ENCODE measurements at regions not wholly inside any gene's neighbourhood (a gene's known extent, or its start where the extent isn't known, plus 50 kb on each side); places are given as distances from the start of the nearest gene placed in this dataset.
"Not testable (repeated sequence)": the region's sequence is repeated elsewhere in the genome, so short reads cannot be mapped to it uniquely, and the experiment has no call there.

DNA sequence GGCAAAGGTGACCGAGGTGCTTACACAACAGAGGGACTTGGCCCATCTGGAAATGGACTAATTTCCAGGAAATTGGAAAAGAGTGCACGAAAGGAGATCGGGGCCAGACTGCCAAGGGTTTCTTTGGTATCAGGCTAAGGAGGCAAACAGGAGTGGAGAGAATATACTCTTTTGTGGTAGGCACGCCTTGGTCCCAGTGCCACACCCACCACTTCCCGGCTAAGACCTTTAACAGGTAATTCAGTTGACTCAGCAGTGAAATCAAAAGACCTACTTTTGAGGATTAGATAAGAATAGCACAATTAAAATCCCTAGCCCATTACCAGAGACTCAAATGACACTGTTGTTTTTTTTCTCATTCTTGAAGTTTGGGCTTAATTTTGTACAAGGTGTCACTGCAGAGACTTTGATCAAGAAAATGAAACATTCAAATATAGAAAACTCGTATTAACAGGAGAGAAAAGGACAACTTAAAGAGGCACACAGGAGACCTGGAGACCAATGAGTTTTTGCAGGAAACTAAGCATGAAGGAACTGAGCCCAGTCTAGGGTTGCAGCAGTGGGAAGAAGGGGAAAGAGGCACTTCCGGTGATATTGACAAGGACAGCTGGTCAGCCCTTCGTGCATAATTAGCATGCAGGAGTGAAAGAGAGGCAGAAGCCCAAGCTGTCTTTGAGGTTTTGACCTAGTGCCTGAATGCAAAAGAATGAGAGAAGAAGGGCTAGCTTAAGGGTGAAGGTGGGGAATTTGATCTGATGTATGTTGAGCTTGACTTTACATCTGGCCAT, 265.5 kb upstream of the CCL2 start:
- no peak for DNase-seq (ENCODE audit: low read depth in 3 of 3, low spot score in 1 of 3)

DNA sequence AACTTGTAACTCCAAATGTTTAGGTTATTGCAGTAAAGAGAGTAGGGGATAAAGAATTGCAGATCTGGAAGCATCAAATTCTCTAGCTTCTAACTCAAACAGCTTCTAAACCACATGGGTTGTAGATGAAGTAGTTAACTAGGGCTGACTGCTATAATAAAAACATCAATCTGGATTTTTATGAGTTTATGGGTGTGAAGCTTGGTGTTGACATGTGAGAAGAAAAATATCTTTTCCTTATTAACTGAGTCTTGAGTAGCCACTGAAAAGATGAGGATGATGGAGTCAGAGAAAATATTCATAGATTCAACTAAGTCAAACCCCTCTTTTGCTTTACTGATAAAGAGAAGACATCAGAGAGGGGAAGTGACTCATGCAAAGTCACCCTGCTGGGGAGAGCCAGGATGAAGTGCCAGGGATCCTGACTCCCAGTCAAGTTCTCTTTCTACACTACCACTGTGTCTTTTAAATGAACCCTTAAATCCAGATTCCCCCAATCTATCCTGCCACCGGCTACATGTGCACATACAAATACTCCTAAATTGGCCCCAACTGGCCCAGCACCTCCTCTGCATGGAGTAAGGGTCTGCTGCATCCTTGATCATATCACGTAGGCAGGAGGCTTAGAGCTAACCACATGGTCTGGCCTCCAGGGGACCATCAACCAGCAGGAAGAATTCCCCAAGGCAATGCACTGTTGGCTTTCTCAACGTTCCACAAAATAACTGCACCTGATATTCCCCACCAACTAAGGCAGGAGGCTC, 264.0 kb upstream of the CCL2 start:
- no peak for DNase-seq (ENCODE audit: low read depth in 3 of 3, low spot score in 1 of 3)

DNA sequence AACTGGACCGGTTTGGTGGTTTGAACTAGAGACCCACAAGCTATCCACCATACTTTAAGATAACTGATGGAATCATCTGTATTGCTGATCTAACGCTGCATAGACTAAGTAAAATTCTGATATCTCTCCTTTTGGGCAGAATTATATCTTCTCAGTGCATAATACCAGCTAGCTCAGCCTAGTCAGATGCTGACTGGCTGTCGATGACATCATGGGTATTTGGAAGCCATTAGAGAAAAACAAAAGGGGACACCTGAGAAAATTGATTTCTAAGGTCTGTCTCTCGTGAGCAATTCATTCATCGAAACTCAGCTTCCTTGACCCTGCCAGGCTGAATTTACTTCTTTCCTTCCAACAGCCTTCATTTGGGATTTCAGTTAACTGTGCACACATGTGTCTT, 263.0 kb upstream of the CCL2 start:
- no peak for DNase-seq (ENCODE audit: low read depth in 3 of 3, low spot score in 1 of 3)

DNA sequence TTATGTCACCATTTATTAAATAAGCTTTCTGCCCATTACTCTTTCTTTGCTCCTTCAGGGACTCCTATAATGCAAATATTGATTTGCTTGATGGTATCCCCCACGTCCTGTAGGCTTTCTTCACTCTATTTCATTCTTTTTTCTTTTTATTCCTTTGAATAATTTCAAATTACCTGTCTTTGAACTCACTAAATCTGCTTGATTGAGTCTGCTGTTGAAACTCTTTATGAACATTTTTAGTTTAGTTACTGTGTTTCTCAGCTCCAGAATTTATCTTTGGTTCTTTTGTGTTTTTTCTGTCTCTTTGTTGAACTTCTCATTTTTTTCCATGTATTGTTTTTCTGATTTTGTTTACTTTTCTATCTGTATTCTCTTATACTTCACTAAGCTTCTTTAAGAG, 254.4 kb upstream of the CCL2 start:
- DNase-seq (ENCODE audit: low read depth in 3 of 3, low spot score in 1 of 3) = no peak

DNA sequence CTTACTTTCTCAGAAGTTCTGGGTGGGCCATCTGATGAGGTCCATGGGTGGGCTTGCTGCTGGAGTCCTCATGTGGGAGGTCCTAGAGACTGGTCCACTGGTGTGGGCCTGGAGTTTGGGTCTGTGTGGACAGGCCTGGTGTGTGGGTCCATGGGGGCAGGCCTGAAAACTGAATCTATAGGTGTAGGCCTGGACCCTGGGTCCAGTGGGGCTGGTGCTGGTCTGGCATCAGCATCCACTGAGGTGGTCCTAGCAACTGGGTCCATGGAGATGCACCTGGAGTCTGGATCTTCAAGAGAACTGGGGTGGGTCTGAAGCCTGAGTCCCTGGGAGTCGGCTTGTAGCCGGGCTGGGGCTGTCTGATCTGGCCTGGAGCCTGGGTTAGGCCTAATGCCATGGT, 253.8 kb upstream of the CCL2 start:
- no peak for DNase-seq (ENCODE audit: low read depth in 3 of 3, low spot score in 1 of 3)

DNA sequence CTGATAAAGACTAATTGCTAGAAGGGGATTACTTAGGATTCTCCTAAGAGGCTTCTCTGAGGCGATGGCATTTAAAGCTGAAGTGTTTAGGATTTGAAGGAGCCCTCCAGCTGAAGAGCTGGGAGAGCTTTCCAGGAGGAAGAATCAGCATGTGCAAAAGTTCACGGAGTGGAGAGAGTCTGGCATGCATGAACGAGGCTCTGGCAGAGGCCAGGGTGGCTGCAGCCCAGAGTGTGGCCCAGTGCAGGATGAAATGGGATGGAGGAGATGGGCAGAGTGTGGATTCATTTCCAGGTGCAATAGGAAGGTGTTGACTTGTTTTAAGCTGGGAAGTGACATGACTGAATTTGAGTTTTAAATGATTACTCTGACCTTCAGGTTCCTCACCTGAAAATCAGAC, 249.0 kb upstream of the CCL2 start:
- no peak for DNase-seq (ENCODE audit: low read depth in 3 of 3, low spot score in 1 of 3)

DNA sequence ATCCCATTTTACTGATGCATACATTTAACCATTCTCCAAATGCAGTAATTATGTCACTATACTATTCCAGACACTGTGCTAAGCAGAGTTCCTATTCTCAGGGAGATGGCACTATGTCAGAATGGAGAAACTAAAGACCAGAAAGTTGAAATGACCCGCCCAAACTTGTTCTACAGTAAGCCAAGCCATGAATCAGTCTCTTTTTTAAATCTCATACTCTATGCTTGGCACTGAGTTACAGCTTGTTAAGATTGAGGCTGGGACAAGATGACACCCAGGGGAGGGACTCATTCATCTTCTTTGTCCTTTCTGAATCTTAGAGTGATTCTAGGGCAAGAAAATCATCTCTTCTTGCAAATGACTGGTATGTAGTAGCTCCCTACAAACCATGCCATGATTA, 247.0 kb upstream of the CCL2 start:
- no peak for DNase-seq (ENCODE audit: low read depth in 3 of 3, low spot score in 1 of 3)

DNA sequence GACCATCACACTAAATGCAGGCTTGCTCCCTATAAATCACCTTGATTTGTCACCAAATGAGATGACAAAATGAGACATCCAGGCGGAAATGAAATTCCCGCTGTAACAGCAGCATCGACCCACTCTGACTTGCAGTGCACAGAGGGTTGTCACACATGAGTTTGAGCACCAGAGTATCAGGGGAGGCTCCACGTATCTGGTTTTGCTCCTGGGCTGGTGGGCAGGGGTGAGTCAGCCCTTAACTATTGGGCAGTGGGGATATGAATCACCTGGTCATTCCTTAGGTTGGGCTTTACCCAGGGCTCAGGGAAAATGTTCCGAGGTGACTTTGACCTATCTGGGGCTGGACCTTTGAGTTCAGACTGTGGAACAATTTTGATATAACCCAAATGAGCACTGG, 245.2 kb upstream of the CCL2 start:
- no peak for DNase-seq (ENCODE audit: low read depth in 3 of 3, low spot score in 1 of 3)

DNA sequence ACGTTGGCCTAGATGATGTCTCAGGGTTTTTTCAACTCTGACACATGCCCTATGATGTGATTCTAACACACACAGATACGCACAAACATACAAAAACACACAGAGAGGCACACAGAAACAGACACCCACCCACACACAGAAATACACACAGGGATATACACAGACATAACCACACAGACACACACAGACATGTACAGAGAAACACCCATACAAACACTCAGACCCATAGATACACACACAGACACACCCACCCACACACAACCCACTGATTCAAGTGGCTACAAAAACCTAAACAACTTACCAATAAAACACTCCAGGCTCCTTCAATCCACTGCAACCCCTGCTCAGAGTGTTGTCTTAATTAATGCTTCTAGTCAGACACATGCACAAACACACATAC, 244.6 kb upstream of the CCL2 start:
- no peak for DNase-seq (ENCODE audit: low read depth in 3 of 3, low spot score in 1 of 3)

DNA sequence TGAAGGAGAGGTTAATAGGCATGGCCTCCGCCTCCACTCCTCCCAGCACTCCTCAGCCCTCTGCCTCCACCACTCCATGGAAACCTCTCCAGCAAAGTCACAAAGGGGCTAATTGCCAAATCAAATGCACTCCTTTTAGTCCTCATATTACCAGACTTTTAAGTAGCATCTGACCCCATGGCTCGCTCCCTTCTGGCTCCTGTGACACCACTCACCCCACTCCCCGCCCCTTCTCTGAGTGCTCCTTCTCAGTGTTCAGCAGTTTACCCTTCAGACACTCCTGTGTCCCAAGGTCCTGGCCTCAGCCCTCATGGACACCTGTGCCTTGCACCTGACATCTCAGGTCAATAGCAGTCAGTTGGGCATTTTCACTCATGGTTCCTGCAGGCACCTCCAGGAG, 243.5 kb upstream of the CCL2 start:
- no peak for DNase-seq (ENCODE audit: low read depth in 3 of 3, low spot score in 1 of 3)

DNA sequence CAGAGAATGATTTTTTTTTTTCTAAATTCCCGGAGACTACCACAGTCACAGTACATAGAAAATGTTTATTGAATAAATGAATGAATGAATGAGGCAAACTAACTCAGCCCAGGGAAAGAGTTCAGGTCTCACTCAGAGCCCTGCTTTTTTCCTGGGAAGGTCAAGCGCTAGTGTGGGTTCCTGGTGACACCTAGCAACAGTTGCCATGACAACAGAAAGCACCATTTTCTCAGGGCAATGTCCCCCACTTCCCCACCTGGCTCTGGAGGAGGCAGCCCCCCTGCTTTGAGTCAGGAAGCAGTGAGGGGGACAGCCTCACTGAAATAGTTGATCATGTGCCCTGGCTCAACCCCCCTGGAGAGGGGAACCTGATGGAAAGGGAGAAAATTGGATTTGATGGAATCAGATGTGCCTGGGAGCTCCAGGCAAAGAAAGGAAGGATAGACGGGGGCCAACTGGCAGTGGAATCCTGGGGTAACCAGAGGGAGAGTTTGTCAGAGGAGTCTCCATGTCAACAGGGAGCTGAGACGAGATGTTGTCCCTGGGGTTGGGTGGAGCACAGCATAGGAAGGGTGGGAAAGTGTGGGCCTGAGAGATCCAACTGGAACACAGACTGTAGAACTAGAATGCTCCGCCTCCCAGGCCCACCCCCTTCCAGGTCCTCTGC, 242.2 kb upstream of the CCL2 start:
- DNase-seq (ENCODE audit: low read depth in 3 of 3, low spot score in 1 of 3) = no peak

DNA sequence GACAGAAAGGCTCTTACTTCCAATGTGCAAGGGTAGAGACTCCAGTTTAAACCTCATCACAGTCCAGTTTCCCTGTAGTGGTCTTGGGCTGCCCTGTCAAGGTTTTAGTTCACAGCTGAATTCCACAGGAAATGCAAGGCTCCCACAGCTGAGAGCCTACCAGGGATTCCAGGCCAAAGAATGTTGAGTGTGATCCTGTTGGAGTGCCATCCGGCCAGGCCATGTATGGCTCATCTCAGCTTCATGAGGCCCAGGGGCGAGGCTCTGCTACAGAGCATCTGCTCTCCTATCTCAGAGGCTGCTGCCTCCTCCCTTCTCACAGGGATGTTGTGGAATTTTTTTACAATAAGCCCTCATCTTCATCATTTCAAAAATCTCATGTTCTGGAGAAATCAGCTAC, 239.8 kb upstream of the CCL2 start:
- no peak for DNase-seq (ENCODE audit: low read depth in 3 of 3, low spot score in 1 of 3)

DNA sequence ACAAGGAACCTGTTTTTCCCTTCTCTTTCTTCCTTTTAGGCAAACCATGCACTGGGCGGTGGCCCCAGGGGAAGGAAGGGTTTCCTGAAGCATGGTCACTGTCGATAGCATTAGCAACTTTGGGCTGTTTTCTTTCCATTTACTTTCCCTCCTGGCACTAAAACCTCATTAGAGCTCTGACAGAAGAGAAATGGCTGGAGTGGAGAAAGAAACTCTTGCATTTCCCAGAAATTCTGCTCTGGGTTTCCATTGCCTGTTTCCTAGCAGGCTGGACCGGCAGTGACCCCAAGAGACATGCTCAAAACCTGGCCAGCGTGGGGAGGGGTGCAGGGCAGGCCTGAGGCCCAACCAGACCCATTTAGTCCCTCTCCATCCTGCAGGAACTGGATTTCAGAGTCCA, 230.7 kb upstream of the CCL2 start:
- no peak for DNase-seq (ENCODE audit: low read depth in 3 of 3, low spot score in 1 of 3)

DNA sequence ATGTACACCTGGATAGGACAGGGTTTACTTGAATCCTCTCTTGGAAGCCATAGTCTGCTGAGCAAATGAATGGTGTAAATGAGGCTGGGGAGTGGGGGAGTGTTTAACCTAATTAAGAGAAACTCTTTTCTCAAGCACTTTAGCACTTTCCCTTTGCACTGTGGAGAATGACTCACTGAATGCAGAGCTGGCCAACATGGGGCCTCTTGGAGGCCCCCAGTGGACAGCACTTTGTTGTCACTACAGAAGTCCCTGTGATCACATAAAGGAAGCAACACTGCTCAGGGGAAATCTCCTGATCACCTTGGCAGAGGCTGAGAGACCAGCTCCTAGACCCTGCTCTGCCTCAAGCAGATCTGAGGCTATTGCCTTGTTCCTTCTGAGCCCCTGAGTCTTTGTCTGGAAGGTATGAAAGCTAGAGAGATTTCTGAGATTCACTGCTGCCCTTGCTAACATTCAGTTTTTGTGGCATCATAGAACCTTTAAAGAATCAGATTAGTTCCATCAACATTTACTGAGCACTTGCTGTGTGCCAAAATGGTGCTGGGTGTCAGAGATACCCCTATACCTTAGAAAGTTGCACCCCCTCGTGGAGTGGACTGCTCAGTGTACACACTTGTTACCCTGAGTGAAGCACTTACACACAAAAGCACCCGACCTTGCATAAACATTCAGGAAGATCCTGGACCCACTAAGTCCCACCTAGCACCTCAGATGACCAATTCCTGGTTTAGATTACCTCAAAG, 230.1 kb upstream of the CCL2 start:
- no peak for DNase-seq (ENCODE audit: low read depth in 3 of 3, low spot score in 1 of 3)

DNA sequence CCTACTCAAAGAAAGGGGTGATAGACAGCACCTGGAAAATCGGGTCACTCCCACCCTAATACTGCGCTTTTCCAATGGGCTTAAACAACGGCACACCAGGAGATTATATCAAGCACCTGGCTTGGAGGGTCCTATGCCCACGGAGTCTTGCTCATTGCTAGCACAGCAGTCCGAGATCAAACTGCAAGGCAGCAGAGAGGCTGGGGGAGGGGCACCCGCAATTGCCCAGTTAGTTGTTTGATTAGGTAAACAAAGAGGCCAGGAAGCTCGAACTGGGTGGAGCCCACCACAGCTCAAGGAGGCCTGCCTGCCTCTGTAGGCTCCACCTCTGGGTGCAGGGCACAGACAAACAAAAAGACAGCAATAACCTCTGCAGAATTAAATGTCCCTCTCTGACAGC, 224.5 kb upstream of the CCL2 start:
- DNase-seq (ENCODE audit: low read depth in 3 of 3, low spot score in 1 of 3) = not testable (repeated sequence)

DNA sequence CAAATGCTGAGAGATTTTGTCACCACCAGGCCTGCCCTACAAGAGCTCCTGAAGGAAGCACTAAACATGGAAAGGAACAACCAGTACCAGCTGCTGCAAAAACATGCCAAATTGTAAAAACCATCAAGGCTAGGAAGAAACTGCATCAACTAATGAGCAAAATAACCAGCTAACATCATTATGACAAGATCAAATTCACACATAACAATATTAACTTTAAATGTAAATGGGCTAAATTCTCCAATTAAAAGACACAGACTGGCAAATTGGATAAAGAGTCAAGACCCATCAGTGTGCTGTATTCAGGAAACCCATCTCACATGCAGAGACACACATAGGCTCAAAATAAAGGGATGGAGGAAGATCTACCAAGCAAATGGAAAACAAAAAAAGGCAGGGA, 222.8 kb upstream of the CCL2 start:
- DNase-seq (ENCODE audit: low read depth in 3 of 3, low spot score in 1 of 3) = not testable (repeated sequence)

DNA sequence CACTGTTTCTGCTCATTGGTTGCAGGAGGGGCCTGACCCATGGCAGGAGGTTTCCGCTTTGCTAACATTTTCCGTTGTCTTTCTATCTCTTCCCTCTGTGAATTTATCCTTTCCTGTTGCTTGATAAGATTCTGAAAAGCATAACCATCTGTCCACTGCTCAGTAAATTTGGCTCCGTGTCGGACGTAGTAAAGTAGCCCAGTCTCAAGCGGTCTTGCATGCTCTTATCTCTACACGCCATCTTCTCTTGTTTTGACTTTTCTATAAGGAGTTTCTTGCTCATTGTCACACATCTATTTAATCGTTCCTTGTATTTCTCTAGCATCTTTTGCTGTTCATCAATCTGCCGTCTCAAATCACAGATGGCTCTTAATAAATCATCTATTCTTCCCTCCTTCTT, 216.3 kb upstream of the CCL2 start:
- DNase-seq (ENCODE audit: low read depth in 3 of 3, low spot score in 1 of 3) = not testable (repeated sequence)

DNA sequence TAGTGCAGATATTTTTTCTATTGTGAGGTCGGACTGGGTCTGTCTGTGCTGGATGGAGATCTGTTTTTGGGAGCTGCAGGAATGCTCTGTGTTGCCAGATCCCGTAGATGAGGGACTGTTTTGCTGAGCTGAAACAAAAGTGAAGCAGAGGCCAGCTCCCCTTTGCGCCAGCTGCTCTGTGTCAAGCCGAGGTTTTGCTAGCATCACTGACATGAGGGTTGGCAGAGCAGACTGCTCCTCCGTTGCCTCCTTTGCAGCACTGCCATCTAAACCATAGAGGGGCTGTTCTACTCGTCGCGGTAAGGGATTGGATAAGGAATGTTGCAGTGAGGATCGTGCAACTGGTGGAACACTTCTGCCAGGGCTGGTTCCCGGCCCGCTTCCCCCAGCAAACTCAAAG, 215.9 kb upstream of the CCL2 start:
- DNase-seq (ENCODE audit: low read depth in 3 of 3, low spot score in 1 of 3) = not testable (repeated sequence)

DNA sequence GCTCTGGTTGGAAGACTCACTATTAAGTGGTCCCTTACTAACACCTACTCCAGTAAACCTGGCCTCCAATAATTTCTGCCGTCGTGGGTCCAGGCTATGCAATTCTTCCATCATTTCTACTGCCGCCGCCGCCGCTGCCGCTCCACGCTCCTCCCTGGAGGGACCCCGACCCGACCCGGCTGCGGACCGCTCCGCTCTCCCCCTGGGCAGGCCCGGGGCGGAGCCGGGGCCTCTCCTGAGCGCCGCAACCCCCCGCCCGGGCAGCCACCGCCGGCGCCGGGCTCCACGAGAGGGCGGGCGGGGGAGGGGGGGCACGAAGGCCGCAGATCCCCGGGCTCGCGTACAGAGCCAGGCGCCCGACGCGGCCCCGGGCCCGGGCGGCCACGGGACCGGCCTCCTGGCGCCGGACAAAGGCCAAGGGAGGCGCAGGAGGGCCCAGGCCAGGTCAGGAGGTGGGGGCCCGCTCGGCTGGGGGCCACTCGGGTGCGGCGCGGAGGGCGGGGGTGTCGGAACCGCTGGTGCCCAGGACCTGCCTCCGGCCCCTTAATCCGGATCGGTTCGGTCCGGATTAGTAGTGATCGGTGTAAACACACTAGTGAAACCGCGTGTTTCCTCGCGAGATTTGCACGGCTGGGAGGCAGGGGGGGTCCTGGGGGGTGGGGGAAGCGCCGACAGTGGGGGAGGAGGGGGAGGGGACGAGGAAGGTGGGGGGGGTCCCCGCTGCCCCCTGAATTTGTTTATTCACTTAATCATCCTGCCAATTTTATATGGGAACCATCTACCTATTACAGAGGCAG, 215.1 kb upstream of the CCL2 start:
- peak in 1 of 3 donors; percentile 1 for DNase-seq (ENCODE audit: low read depth in 3 of 3, low spot score in 1 of 3)

DNA sequence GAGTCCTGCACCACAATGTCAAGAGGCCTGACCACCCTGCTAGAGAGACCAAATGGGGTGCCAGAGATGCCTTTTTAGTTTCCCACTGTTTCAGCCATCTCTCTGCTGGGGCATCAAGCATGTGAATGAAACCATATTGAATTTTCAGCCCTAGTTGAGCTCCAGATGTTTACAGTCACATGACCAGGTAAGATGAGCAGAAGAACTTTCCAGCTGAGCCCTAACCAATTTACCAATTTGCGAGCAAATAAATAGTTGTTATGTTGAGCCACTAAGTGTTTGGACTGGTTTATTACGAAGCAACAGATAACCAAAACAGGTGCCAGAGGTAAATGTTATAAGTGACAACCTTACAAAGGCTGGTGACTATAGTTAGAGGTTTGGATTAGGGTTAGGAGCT, 209.1 kb upstream of the CCL2 start:
- no peak for DNase-seq (ENCODE audit: low read depth in 3 of 3, low spot score in 1 of 3)

DNA sequence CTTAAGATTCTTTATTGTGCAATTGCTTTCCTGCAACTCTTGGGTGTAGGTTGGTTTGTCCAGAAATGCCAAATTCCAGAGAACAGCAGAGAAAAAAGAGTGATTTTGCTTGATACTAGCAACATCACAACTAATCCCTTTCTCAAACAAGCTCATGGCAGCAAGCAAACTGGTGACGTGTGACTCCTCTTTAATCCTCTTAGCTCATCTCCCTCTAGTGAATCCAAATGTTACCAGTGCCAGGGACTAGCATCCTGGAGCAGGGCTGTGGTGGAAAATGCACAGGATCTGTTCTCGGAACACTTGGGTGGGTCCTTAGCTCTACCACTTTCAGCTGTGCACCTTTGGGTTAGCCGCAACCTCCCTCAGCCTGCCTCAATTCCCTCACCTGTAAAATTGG, 204.0 kb upstream of the CCL2 start:
- DNase-seq (ENCODE audit: low read depth in 3 of 3, low spot score in 1 of 3) = no peak

All from stimulated activated CD4-positive, alpha-beta T cell treated with anti-CD3 and anti-CD28 coated beads, TNF-alpha, amount 100 ng/mL, for 1 hour (primary cell).